Hepatocyte (in vitro differentiated cells): ENCODE measurements at regions not wholly inside any gene's neighbourhood (a gene's known extent, or its start where the extent isn't known, plus 50 kb on each side); places are given as distances from the start of the nearest gene placed in this dataset.

Experiments used
- DNase-seq: peaks from one replicate; pipeline ENCODE4 v3.0.0-alpha.2; 2016; ENCODE audit warnings: low spot score
- H2AFZ ChIP-seq: fragments of 200-600 bp; sonication (generic); 2 replicates; pipeline ENCODE4 v1.6.0; 2016; ENCODE audit warnings: antibody characterized with exemption, mild to moderate bottlenecking
- H3K27ac ChIP-seq: fragments of 200-600 bp; sonication (generic); 2 replicates; pipeline ENCODE4 v1.5.1; 2016; ENCODE audit warnings: mild to moderate bottlenecking
- H3K27me3 ChIP-seq: fragments of 200-600 bp; sonication (generic); 2 replicates; pipeline ENCODE4 v1.6.1; 2016
- H3K36me3 ChIP-seq: fragments of 200-600 bp; sonication (generic); replicated peaks from 2 replicates; pipeline ENCODE4 v1.5.1; 2016; ENCODE audit warnings: low read depth; ENCODE audit not compliant: insufficient read depth
- H3K4me1 ChIP-seq: fragments of 200-600 bp; sonication (generic); 2 replicates; pipeline ENCODE4 v1.5.1; 2016; ENCODE audit warnings: mild to moderate bottlenecking, moderate library complexity; ENCODE audit not compliant: insufficient read depth
- H3K4me2 ChIP-seq: fragments of 200-600 bp; sonication (generic); 2 replicates; pipeline ENCODE4 v1.6.0; 2016
- H3K4me3 ChIP-seq: fragments of 200-600 bp; sonication (generic); 2 replicates; pipeline ENCODE4 v1.5.1; 2016; ENCODE audit warnings: mild to moderate bottlenecking
- H3K79me2 ChIP-seq: fragments of 200-600 bp; sonication (generic); 2 replicates; pipeline ENCODE4 v1.6.0; 2017; ENCODE audit warnings: mild to moderate bottlenecking
- H3K9me2 ChIP-seq: fragments of 200-600 bp; sonication (generic); replicated peaks from 2 replicates; pipeline ENCODE4 v1.6.0; 2017; ENCODE audit warnings: mild to moderate bottlenecking; ENCODE audit not compliant: insufficient read depth
- H3K9me3 ChIP-seq: fragments of 200-600 bp; sonication (generic); 2 replicates; pipeline ENCODE4 v1.5.1; 2016; ENCODE audit warnings: low read depth, mild to moderate bottlenecking
- H4K20me1 ChIP-seq: fragments of 200-600 bp; sonication (generic); 2 replicates; pipeline ENCODE4 v1.6.0; 2016; ENCODE audit warnings: mild to moderate bottlenecking; ENCODE audit not compliant: insufficient read depth, poor library complexity, severe bottlenecking
- CTCF ChIP-seq: fragments of 200-600 bp; sonication (generic); IDR thresholded peaks from 2 replicates; pipeline ENCODE4 v1.5.1; 2016; ENCODE audit warnings: antibody characterized with exemption, mild to moderate bottlenecking; ENCODE audit not compliant: poor library complexity
- EZH2 ChIP-seq: fragments of 200-600 bp; sonication (generic); IDR thresholded peaks from 2 replicates; pipeline ENCODE4 v1.6.1; 2016; ENCODE audit warnings: antibody characterized with exemption, mild to moderate bottlenecking, borderline replicate concordance
- EZH2phosphoT487 ChIP-seq: fragments of 200-600 bp; sonication (generic); IDR thresholded peaks from one replicate; pipeline ENCODE4 v1.6.1; 2018; ENCODE audit warnings: antibody characterized with exemption, mild to moderate bottlenecking, low read depth, moderate library complexity; ENCODE audit not compliant: unreplicated experiment, severe bottlenecking
- WGBS: methylation state at CpG from one replicate; pipeline ENCODE4 v1.1.6; 2016; ENCODE audit warnings: low lambda C conversion rate; ENCODE audit errors: missing lambda C conversion rate; 5-methylcytosine and 5-hydroxymethylcytosine counted together

- H3K27ac ChIP-seq, result no peak overlapping the region
- H4K20me1 ChIP-seq, result no peaks in the 10 kb centered on the region
- no peak overlapping the region for H2AFZ ChIP-seq
- DNase-seq, result no peak
- no peaks in the 10 kb centered on the region for H3K9me2 ChIP-seq
- H3K36me3 ChIP-seq, result no peaks in the 10 kb centered on the region
- H3K79me2 ChIP-seq, result no peaks in the 10 kb centered on the region
- H3K4me2 ChIP-seq, result no peak overlapping the region
- no peaks in the 10 kb centered on the region for H3K4me1 ChIP-seq
- no peak overlapping the region for H3K4me3 ChIP-seq
- no peaks in the 10 kb centered on the region for H3K9me3 ChIP-seq
- TF ChIP-seq CTCF, result no peak
- TF ChIP-seq EZH2phosphoT487, result no peak
- no peak for TF ChIP-seq EZH2
- H3K27me3 ChIP-seq, result no peaks in the 10 kb centered on the region
Observed at GRCh38 chr14:43123544-43123943, 1383.5 kb downstream of the FSCB start.

- H3K27me3 ChIP-seq, result no peaks in the 10 kb centered on the region
- no peaks in the 10 kb centered on the region for H3K36me3 ChIP-seq
- 74% methylated on average over 1 of the region's 1 CpG for WGBS
- H3K9me2 ChIP-seq, result no peaks in the 10 kb centered on the region
- no peaks in the 10 kb centered on the region for H3K4me1 ChIP-seq
- no peaks in the 10 kb centered on the region for H3K79me2 ChIP-seq
- H3K4me3 ChIP-seq, result no peak overlapping the region
- H3K4me2 ChIP-seq, result no peak overlapping the region
- no peaks in the 10 kb centered on the region for H3K9me3 ChIP-seq
- no peak overlapping the region for H3K27ac ChIP-seq
- DNase-seq, result no peak
- H2AFZ ChIP-seq, result no peak overlapping the region
- no peaks in the 10 kb centered on the region for H4K20me1 ChIP-seq
- no peak for TF ChIP-seq EZH2
- TF ChIP-seq CTCF, result no peak
- TF ChIP-seq EZH2phosphoT487, result no peak
Observed at GRCh38 chr14:43119672-43120071, 1387.4 kb downstream of the FSCB start.

GRCh38 chr14:43116341-43116740 is 1390.7 kb downstream of the FSCB start:
- no peak for DNase-seq
- Histone ChIP-seq H3K4me1 (no peaks in the 10 kb centered on the region), H3K36me3 (no peaks in the 10 kb centered on the region), H3K79me2 (no peaks in the 10 kb centered on the region), H3K4me2 (no peak overlapping the region), H3K27me3 (no peaks in the 10 kb centered on the region), H3K4me3 (no peak overlapping the region), H4K20me1 (no peaks in the 10 kb centered on the region), H2AFZ (no peak overlapping the region), H3K9me3 (no peaks in the 10 kb centered on the region), H3K9me2 (no peaks in the 10 kb centered on the region), H3K27ac (no peak overlapping the region)
- TF ChIP-seq CTCF (no peak), EZH2phosphoT487 (no peak), EZH2 (no peak)
- WGBS, result 68% methylated on average over 3 of the region's 3 CpGs

- H3K4me3 ChIP-seq, result no peak overlapping the region
- H3K27me3 ChIP-seq, result no peaks in the 10 kb centered on the region
- no peaks in the 10 kb centered on the region for H3K4me1 ChIP-seq
- H3K4me2 ChIP-seq, result no peak overlapping the region
- no peaks in the 10 kb centered on the region for H3K9me3 ChIP-seq
- DNase-seq, result no peak
- 74% methylated on average over 2 of the region's 2 CpGs for WGBS
- H3K79me2 ChIP-seq, result no peaks in the 10 kb centered on the region
- no peak overlapping the region for H2AFZ ChIP-seq
- no peaks in the 10 kb centered on the region for H3K36me3 ChIP-seq
- no peak overlapping the region for H3K27ac ChIP-seq
- TF ChIP-seq EZH2phosphoT487 (no peak), CTCF (no peak), EZH2 (no peak)
- H4K20me1 ChIP-seq, result no peaks in the 10 kb centered on the region
- H3K9me2 ChIP-seq, result no peaks in the 10 kb centered on the region
Observed at GRCh38 chr14:43105305-43105704, 1401.8 kb downstream of the FSCB start.
